ENCODE measurements at regions not wholly inside any gene's neighbourhood (a gene's known extent, or its start where the extent isn't known, plus 50 kb on each side); places are given as distances from the start of the nearest gene placed in this dataset.

GRCh38 chr7:131948434-131949053, 392.1 kb upstream of the PODXL start:
- TF ChIP-seq CTCF (conservative IDR thresholded peaks at IDR 0.05) (no peak), EZH2 (IDR thresholded peaks at IDR 0.05; ENCODE audit: low read depth) (no peak)
